ENCODE measurements at regions not wholly inside any gene's neighbourhood (a gene's known extent, or its start where the extent isn't known, plus 50 kb on each side); places are given as distances from the start of the nearest gene placed in this dataset.

DNA sequence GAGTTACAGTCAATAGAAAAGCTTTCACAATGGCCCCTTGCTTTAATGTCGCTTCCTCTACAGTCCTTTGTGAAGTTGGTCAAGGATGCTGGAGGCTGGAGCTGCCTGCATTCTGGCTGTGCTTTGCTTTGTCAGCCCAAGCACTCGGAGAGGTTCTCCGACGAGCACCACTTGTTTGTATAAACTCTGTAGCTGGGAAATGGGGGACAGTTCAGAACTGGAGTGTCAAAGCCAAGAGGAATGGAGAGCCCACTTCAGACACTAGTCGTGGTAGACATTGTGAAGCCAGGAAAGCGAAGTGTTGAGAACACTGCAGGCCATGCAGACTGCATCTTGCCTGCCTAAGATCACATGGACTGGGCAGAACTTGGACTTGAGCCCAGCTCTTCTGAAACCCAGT lies 330.3 kb downstream of the GADD45G start (continued):
- no peak for TF ChIP-seq BACH1 (IDR thresholded peaks at IDR 0.05; ENCODE audit: low read length)
- TF ChIP-seq CTBP2 (IDR thresholded peaks at IDR 0.05; ENCODE audit: borderline replicate concordance, insufficient read depth, insufficient read length, low read length): no peak
- no peak for TF ChIP-seq CBX8 (IDR thresholded peaks at IDR 0.05; ENCODE audit: borderline replicate concordance, low read depth, low read length)
- no peak for TF ChIP-seq POLR2AphosphoS5 (IDR thresholded peaks at IDR 0.05; ENCODE audit: low read depth, low read length)
- no peak for TF ChIP-seq BRCA1 (IDR thresholded peaks at IDR 0.05; ENCODE audit: low read depth, low read length)

Measured in H1 (cell line).